ENCODE measurements at regions not wholly inside any gene's neighbourhood (a gene's known extent, or its start where the extent isn't known, plus 50 kb on each side); places are given as distances from the start of the nearest gene placed in this dataset.

- TF ChIP-seq HDAC2 (IDR thresholded peaks at IDR 0.05) = no peak
Observed at GRCh38 chr5:102623329-102624065, 124.7 kb upstream of the SLCO6A1 start (continued).

GRCh38 chr5:102624405-102624804, 125.6 kb upstream of the SLCO6A1 start:
- Histone ChIP-seq H3K9me3 (no peaks in the 10 kb centered on the region), H3K4me2 (no peak overlapping the region), H3K4me3 (no peak overlapping the region), H3K4me1 (no peaks in the 10 kb centered on the region), H3K27ac (no peak overlapping the region)
- TF ChIP-seq ZSCAN20 (CRISPR knock-in tag; IDR thresholded peaks at IDR 0.05) (no peak), MAFK (IDR thresholded peaks at IDR 0.05; ENCODE audit: partially characterized antibody) (no peak), CBX8 (IDR thresholded peaks at IDR 0.05) (no peak), HOXB5 (CRISPR knock-in tag; IDR thresholded peaks at IDR 0.05) (no peak), MAZ (IDR thresholded peaks at IDR 0.05; ENCODE audit: borderline replicate concordance, low read depth, low read length) (no peak), HEYL (CRISPR knock-in tag; IDR thresholded peaks at IDR 0.05) (no peak), E2F6 (IDR thresholded peaks at IDR 0.05; ENCODE audit: borderline replicate concordance, low read depth) (no peak), FOSB (CRISPR knock-in tag; IDR thresholded peaks at IDR 0.05) (no peak), TP53 (CRISPR knock-in tag; IDR thresholded peaks at IDR 0.05) (no peak), JUN (IDR thresholded peaks at IDR 0.05) (no peak), CEBPB (IDR thresholded peaks at IDR 0.05) (no peak), HOXB13 (CRISPR knock-in tag; IDR thresholded peaks at IDR 0.05; ENCODE audit: low read depth) (no peak), ESRRA (IDR thresholded peaks at IDR 0.05; ENCODE audit: borderline replicate concordance, low read length) (no peak), GATA3 (IDR thresholded peaks at IDR 0.05; ENCODE audit: borderline replicate concordance) (no peak), FOSL2 (IDR thresholded peaks at IDR 0.05) (no peak), FOSL2 (CRISPR knock-in tag; IDR thresholded peaks at IDR 0.05) (no peak)
- WGBS (ENCODE audit: missing lambda C conversion rate) = 2% methylated on average over 6 of the region's 6 CpGs
- DNase-seq (ENCODE audit: low read depth in 1 of 2, low spot score in 1 of 2) (no peak), ATAC-seq (no peak), FAIRE-seq (no peak)
- ChIA-PET POLR2A (no interaction called here), CTCF (no interaction called here)

GRCh38 chr5:102625468-102625867, 126.7 kb upstream of the SLCO6A1 start:
- DNase-seq (ENCODE audit: low read depth in 1 of 2, low spot score in 1 of 2) = no peak
- POLR2A ChIA-PET = no interaction called here
- no peak for TF ChIP-seq RAD21 (conservative IDR thresholded peaks at IDR 0.05 in 1 of 2, IDR thresholded peaks at IDR 0.05 in 1 of 2)
- no peak for TF ChIP-seq CEBPB (IDR thresholded peaks at IDR 0.05)
- TF ChIP-seq CHD2 (IDR thresholded peaks at IDR 0.05; ENCODE audit: low read length, partially characterized antibody) = no peak
- no peak for TF ChIP-seq POLR2A (IDR thresholded peaks at IDR 0.05; ENCODE audit: low read length)
- TF ChIP-seq JUN (IDR thresholded peaks at IDR 0.05) = no peak
- TF ChIP-seq EP300 (IDR thresholded peaks at IDR 0.05) = no peak
- no peak for TF ChIP-seq FOXS1 (CRISPR knock-in tag; IDR thresholded peaks at IDR 0.05)
- TF ChIP-seq E2F6 (IDR thresholded peaks at IDR 0.05; ENCODE audit: borderline replicate concordance, low read depth) = no peak
- no peak for TF ChIP-seq RCOR1 (IDR thresholded peaks at IDR 0.05; ENCODE audit: low read depth, low read length)
- TF ChIP-seq TFCP2L1 (CRISPR knock-in tag; IDR thresholded peaks at IDR 0.05) = no peak
- no peak for TF ChIP-seq USF2 (IDR thresholded peaks at IDR 0.05)
- TF ChIP-seq NFE2L2 (conservative IDR thresholded peaks at IDR 0.05; ENCODE audit: low read length) = no peak
- TF ChIP-seq FOSB (CRISPR knock-in tag; IDR thresholded peaks at IDR 0.05) = no peak
- TF ChIP-seq SMC3 (IDR thresholded peaks at IDR 0.05) = no peak
- no peak for TF ChIP-seq ATOH8 (CRISPR knock-in tag; IDR thresholded peaks at IDR 0.05; ENCODE audit: low read depth)
- no peak for TF ChIP-seq REST (IDR thresholded peaks at IDR 0.05)
- TF ChIP-seq ZSCAN20 (CRISPR knock-in tag; IDR thresholded peaks at IDR 0.05) = no peak
- no peak for ATAC-seq
- H3K4me1 ChIP-seq = no peaks in the 10 kb centered on the region
- no peak for FAIRE-seq
- no peak overlapping the region for H3K4me2 ChIP-seq
- H3K4me3 ChIP-seq = no peak overlapping the region
- CTCF ChIA-PET = no interaction called here
- H3K9me3 ChIP-seq = no peaks in the 10 kb centered on the region
- H3K27ac ChIP-seq = no peak overlapping the region
